HG02623 (cell line): ENCODE measurements at regions not wholly inside any gene's neighbourhood (a gene's known extent, or its start where the extent isn't known, plus 50 kb on each side); places are given as distances from the start of the nearest gene placed in this dataset.
A peak's percentile ranks its signal among the peaks of the same experiment; 100 is the strongest.

Source experiments
- ATAC-seq: cut with Tn5 transposase; IDR thresholded peaks from one replicate; pipeline ENCODE4 v1.9.1; 2021; ENCODE audit warnings: moderate library complexity; ENCODE audit not compliant: unreplicated experiment

DNA sequence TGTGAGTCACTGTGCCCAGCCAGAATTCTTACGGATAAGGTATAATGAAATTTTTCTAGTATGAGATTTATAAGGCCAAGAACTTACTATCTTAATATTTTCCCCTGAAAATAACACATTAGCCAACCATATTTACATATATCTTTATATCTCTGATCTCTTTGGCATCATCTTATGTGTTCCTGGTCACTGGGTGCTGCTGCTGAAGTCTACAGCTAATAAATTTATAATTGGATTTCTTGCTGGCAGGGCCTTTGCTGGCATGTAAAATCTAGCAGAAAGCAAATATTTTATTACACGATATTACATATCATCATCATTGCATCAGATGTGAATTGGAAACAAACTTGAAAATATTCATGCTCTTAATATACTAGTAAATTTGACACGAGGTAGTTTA, 590.7 kb downstream of the ANXA1 start:
- no peak for ATAC-seq

DNA sequence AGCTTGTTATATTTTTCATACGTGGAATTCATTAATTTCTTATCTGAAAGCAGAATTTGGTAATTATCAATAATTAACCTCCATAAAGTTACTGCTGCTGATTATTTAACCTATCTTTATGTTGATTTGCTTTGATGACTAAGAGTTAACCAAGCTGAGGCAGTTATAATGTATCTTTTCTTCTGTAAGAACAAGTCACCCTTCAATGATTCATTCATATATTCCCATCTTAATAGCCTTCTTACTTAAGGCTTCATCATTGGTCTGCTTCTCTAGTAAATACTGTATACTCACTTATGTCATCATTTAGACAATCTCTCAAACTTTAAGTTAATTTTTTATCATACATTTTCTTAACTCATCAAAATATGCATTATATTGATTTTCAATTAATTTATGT, 592.2 kb downstream of the ANXA1 start:
- no peak for ATAC-seq

DNA sequence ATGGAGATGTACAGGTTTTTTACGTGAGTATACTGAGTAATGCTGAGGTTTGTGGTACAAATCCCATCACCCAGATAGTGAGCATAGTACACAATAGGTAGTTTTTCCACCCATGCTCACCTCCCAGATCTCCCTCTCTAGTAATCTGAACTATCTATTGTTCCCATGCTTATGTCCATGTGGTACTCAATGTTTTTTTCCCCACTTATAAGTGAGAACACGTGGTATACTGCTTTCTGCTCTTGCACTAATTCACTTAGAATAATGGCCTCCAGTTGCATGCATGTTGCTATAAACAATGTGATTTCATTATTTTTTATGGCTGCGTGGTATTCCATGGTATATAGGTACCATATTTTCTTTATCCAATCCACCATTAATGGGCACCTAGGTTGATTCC, 593.9 kb downstream of the ANXA1 start:
- no peak for ATAC-seq

DNA sequence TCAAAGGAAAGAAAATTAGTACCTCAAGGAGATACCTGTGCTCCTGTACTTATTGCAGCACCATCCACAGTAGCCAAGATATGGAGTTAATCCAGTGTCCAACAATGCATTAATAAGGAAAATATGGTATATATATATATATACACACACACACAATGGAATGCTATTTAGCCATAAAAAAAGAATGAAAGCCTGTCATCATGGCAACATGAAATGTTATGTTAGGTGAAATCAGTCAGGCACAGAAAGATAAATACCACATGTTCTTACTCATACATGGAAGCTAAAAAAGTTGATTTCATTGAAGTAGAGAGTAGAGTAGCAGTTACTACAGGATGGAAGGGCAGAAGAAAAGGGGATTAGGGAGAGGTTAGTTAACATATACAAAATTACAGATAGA, 601.5 kb downstream of the ANXA1 start:
- ATAC-seq: no peak

DNA sequence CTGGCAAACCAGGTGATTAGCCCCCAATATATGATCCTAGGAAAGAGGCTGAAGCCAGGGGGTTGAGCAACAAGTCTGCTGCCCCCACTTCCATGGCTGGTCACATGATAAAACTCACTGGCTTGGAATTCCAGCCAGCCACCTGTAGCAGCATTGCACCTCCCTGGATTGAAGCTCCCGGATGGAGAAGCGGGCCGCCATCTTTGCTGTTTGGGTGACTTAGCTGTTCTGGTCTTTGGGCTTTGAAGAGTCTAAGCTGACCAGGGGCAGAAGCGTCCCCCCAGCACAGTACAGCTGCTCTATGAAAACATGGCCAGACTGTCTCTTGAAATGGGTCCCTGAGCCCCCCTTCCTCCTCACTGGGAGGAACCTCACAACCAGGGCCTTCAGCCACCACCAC, 610.2 kb downstream of the ANXA1 start:
- ATAC-seq: no peak

DNA sequence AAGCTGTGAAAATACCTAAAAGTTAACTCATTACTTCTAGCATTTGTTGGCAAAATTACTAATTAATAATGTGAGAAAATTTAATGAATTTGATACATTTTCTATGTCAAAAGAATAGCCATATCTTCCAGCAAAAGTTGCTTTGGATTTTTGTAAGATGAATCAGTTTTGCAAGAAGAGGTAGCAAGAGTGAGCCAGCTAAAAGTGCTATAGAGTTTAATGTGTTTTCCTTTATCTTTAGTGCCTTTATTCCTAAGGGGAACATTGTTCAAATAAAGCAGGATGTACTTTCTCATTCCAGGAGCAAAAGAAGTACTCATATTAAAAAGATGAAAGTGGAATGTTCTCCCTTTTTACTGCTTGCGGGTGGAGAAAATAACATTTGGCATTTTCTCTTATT, 622.2 kb downstream of the ANXA1 start:
- ATAC-seq: no peak

DNA sequence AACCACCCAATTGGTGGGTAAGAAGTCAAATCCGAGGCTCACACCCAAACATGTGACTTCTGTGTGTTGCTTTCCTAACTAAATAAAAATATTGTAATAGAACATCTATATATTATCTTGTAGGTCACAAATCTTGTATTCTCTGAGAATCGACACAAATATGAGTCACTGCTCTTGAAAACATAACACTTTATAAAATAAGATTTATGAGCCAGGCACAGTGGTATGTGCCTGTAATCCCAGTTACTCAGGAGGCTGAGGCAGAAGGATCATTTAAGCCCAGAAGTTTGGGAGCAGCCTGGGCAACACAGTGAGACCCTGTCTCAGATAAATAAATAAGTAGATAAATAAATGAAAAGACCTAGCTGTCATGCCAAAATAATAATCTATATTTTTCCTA, 624.1 kb downstream of the ANXA1 start:
- ATAC-seq: no peak

DNA sequence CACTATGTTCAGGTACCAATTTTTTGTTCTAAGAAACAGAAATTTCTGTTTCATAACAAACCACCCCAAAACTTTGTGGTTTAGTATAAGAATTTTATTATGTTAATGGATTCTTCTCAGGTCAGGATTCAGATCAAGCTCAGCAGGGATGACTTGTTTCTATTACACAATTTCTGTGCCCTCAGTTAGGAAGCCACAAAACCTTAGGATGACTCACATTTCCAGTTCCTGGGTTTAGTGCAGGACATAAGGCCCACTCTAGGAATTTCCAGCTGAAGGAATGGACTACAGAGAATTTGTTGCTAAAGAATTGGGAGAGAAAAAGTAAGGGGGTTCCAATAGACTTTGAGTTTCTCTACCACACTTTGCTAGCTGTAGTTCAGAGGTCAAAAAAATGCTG, 629.3 kb downstream of the ANXA1 start:
- no peak for ATAC-seq

DNA sequence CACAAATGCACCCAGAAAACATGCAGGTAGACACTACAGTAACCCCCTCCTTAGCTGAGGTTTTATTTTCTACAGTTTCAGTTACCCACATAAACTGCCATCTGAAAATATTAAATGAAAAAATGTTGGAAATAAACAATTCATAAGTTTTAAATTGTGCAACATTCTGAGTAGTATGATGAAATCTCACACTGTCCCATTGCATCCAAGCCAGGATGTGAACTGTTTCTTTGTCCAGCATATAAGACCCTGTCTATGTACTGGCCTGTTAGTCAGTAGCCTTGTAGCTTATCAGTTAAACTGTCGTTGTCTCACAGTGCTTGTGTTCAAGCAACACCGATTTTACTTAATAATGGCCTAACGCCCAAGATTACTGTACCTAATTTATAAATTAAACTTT, 630.5 kb downstream of the ANXA1 start:
- no peak for ATAC-seq

DNA sequence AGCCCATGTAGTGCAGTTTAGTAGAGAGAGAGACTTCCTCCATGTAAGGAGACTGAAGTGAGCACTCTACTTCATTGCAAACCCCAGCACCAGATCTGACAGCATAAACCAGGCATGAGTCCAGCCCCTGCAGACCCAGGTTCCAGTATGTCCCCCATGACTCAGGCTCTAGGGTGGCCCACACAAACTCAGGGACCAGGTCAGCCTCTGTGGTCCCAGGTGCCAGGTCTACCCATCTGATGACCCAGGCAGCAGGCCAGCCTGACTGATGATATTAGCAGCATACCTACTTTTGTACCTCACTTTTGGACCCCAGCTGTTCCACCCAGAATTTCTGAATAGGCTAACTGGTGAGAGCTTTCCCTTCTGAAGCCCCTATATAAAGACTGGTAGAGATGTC, 647.8 kb downstream of the ANXA1 start:
- no peak for ATAC-seq

DNA sequence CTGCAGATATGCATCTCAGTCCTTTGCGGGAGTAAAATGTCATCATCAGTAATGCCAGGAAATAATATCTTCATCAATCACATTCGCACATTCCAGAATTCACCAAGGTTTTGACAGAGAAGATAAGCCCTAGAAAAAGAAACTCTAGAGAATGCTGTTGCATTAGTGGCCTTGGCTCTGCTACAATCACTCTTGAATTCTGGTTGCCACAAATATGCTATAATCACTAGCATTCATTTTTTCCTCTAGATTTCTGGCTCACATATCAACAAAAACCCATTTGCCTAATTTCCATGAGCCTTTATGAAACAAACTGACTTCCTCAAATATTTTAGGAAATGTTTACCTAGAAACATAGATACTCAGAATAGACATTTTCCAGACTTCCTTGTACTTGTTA, 653.4 kb downstream of the ANXA1 start:
- no peak for ATAC-seq

DNA sequence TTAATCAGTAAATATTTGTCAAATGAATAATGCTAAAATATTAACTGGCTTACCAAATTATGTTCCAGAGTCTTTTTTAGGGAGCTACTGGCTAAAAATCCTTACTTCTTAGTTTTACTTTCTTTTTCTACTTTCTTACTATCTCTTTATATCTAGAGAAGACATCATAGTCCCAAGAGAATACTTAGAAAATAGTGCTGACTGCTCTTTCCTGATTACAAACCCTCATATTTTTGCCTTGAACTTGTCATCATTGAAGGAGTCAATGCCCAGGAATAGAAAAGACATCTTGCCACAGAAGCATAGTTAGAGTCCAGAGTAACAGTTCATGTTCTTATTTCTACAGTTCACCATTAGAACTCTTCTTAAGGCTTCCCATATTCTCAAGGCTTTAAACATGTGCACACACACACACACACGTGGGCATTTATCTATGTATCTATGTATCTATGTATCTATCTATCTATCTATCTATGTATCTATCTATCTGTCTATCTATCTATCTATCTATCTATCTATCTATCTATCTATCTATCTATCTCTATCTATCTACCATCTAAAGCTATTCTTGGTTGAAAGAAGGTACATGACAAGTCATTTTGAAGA, 654.3 kb downstream of the ANXA1 start:
- ATAC-seq: no peak

DNA sequence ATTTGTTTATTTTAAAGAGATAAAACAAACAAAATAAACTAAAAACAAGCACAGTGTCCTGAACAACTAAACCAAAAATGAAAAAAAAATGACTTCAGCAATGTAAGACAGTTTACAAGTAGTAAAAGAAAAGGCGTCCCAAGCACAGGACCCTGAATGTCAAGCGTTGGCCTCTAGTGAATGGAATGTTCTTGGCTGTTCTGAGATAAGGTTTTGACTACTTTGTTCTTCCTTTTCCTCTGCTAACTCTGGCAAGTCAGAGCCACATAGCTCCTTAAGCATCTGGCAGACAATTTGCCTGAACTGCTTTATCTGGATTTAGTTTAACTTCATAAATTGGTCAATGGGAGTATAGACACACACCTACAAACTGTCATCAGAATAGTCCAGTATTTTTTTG, 655.2 kb downstream of the ANXA1 start:
- ATAC-seq: no peak

DNA sequence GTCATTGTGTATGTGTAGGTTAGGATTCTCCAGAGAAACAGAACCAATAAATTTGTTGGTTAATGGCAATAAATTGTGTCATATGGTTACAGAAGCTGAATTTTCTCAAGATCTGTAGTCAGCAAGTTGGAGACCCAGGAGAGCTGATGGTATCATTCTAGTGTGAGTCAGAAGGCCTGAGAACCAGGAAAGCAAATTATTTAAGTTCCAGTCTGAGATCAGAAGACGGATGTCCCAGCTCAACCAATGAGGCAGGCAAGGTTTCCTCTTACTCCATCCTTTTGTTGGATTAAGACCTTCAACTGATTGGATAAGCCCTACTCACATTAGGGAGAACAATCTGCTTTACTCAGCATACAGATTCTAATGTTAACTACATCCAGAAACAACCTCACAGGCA, 656.3 kb downstream of the ANXA1 start:
- no peak for ATAC-seq

DNA sequence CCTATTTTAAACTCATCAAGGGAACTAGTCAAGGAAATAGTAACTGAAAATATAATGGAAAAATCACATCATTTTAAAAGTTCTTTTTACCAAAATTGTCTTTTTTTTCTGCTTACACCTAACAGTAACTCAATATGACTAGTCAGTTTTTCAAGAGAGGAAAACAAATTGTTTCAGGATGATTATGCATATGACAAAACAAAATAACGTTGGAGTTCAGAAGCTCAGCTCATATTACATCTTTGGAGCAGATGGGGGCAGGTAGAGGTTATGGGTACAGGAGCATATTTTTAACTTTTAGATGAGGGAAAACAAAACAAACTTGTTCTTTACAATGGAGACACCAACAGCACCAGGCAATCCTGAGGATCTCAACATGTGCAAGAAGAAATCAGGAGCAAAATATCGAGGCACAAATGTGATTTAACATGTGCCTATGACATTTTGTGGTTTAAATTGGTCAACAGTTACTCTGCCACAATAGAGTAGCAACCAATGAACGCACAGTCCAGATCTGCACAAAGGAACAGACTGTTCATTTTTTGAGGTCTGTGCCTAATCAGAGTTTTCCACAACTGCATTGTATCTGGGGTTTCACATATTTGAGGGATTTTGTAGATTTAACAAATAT, 659.0 kb downstream of the ANXA1 start:
- no peak for ATAC-seq

DNA sequence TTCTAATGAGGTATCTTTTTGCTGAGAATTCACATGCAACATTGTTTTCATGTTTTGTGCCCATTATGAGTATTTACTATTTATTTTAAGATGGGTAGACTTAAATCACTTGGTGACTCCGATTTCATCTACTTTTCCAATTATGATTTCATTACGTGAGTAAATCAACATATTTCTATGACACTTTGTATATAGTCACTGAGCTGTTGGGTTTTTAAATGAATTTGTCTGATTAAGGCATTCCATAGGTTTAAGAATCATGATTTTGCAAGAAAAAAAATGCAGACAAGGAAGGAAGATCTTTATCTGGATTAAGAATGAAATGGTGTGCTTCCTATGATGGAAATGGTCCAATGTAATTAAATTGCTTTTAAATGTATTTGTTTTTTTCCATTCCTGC, 661.9 kb downstream of the ANXA1 start:
- ATAC-seq: no peak

DNA sequence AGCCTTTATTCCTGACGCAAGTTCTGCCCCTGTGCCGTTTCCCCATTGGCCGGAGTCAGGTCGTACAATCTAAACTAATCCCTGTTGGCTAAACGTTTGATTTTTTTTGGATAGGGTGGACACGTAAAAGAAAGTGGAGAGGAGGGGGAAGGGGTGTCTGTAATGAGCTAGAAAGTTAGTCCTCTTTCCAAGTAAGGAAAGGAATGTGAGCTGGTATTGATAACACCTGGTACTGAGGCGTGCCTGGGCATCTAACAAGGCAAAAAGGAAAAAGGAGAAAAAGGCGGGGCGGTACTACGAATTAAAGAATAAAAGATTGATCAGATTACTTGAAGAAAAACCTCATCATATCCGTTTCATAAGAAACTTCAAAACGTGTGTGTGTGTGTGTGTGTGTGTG, 665.2 kb downstream of the ANXA1 start:
- no peak for ATAC-seq

DNA sequence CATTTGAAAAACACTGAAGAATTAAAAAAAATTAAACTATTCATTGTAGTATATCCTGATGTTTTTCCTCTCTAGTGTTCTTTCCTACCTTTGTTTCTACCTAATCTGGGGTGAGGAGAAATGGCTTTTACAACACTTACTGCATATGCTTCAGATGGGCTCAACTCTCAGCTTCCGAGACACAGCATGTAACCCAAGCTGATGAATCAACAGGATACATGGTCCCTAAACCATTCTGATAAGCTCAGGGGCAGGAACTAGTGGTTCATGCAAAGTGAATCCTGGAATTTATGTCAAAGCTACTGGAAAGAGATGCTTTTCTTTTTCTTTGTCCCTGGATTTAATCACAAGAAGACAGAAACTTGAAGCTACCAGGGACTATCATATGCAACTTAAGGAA, 672.5 kb upstream of the RORB start:
- no peak for ATAC-seq

DNA sequence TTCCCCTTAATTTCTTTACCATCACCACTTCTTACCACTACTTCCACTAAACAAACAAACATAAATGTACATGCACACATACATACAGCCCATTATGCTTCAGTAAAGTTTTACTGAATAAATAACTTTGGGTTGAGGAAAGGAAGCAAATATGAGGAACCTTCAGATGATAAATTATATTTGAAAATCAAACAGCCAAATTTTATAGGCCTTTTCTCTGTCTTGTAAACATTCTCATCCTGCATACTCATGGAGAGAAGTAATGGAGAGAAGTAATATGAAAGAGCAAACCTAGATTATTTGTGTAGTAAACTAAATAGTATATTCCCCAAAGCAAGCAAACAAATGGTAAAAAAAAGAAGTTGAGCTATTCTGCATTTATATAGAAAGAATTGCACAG, 658.3 kb upstream of the RORB start:
- no peak for ATAC-seq

DNA sequence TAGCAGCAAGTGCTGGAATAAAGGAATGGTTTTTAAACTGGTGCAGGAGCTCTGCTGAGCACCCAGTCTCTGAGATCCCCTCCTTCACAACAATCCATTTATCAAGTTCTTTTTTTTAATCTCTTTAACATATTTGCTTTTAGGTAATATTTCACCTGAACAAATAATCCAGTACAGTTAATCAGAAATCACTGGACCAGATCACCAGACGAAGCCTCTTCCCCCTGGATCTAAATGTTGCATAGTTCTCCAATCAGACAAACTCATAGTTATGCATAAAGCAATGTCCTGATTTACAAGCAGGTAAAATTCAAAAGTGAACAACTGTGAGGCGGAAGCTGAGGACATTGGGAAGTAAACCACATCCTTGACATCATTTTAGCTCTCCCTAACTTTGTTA, 657.7 kb upstream of the RORB start:
- no peak for ATAC-seq

DNA sequence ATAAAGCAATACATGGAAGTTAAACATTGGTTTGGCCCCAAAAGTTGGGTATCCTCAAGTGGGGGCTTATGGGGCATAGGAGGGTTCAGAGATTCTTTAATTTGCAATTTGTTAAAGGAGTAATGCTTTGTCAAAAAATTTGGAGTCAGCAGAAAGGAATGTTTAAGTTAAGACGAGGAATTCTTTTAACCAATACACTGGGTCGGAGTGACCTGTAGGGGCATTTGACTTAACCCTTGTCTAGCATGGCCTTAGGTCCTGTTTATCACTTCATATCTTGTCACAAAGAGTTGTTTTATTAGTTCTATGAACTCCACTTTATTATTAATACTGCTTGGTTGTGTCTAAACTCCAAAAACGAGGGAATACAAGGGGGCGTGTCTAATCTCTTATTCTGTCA, 656.1 kb upstream of the RORB start:
- ATAC-seq: no peak

DNA sequence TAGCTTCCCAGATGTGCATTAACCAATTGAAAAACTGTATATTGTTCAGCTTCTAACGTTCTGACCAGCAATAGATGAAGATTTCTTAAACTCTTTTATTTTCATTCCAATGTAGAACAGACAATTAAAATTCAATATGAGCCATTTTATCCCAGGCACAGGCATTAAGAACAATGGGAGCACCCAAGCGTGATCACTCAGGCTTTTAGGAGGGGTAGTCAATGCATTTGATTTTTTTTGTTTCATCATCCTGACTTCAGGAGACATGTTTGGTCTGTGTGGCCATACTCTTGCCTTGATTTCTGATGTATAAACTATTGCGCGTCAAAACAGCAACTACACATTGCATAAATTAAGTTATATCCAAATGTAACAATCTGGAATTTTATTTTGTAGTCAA, 653.0 kb upstream of the RORB start:
- ATAC-seq: no peak

DNA sequence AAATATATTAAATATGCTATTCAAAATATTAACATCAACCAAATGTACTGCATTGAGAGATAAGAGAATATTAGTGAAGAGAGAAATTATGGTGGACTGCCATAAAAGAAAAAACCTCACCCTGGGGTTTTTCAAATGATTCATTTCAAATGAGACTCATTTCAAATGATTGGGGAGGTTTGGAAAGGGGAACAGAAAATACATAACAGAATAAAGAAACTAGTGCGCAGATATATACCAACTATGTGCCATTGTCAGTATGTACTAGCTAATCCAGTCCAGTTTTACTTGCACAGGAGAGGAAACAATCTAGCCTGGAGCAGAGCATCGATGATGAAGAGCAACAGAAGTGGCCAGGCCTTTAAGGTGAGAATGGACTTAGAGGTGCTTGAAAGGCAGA, 651.6 kb upstream of the RORB start:
- ATAC-seq: peak; percentile 80
